SK-N-SH (cell line): ENCODE measurements at regions not wholly inside any gene's neighbourhood (a gene's known extent, or its start where the extent isn't known, plus 50 kb on each side); places are given as distances from the start of the nearest gene placed in this dataset.

Experiments used
- NFIC ChIP-seq: IDR thresholded peaks from 2 replicates; pipeline ENCODE4 v1.4.0; 2012; ENCODE audit warnings: borderline replicate concordance
- RAD21 ChIP-seq: IDR thresholded peaks from 2 replicates; pipeline ENCODE4 v1.6.1; 2012; ENCODE audit warnings: mild to moderate bottlenecking, low read length
- TAF1 ChIP-seq: IDR thresholded peaks from 2 replicates; pipeline ENCODE4 v1.6.1; 2012; ENCODE audit warnings: low read depth, mild to moderate bottlenecking, low read length, moderate library complexity, borderline replicate concordance
- TF ChIP-seq, protein P1 (sequence below): fragments of 200-600 bp; sonication (generic); IDR thresholded peaks from 2 replicates; pipeline ENCODE4 v1.6.1; 2017; ENCODE audit warnings: antibody characterized with exemption, mild to moderate bottlenecking, moderate library complexity

DNA sequence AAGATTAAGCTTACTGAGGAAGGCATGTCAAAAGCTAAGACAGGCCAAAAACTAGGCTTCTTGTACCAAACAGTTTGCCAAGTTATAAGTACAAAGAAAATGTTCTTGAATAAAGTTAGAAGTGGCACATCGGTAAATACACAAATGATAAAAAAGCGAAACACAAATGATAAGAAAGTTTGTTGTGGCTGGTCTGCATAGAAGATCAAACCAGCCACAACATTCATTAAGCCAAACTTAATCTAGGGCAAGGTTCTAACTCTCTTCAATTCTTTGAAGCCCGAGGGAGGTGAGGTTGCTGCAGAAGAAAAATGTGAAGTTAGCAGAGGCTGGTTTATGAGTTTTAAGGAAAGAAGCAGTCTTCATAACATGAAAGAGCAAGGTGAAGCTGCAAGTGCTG is 1119.6 kb upstream of the FLRT2 start:
- TF ChIP-seq TAF1 (no peak), RAD21 (no peak), NFIC (no peak)
- TF ChIP-seq, protein P1, sequence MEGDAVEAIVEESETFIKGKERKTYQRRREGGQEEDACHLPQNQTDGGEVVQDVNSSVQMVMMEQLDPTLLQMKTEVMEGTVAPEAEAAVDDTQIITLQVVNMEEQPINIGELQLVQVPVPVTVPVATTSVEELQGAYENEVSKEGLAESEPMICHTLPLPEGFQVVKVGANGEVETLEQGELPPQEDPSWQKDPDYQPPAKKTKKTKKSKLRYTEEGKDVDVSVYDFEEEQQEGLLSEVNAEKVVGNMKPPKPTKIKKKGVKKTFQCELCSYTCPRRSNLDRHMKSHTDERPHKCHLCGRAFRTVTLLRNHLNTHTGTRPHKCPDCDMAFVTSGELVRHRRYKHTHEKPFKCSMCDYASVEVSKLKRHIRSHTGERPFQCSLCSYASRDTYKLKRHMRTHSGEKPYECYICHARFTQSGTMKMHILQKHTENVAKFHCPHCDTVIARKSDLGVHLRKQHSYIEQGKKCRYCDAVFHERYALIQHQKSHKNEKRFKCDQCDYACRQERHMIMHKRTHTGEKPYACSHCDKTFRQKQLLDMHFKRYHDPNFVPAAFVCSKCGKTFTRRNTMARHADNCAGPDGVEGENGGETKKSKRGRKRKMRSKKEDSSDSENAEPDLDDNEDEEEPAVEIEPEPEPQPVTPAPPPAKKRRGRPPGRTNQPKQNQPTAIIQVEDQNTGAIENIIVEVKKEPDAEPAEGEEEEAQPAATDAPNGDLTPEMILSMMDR, result no peak
